Panc1 (cell line): ENCODE measurements at regions not wholly inside any gene's neighbourhood (a gene's known extent, or its start where the extent isn't known, plus 50 kb on each side); places are given as distances from the start of the nearest gene placed in this dataset.

ENCODE experiments used
- ATAC-seq: fragments of 200-7000 bp; cut with Tn5 transposase; 2 replicates; pipeline ENCODE4 v1.9.1; 2020; ENCODE audit warnings: mild to moderate bottlenecking, moderate library complexity
- BruUV-seq: library from RNA; stranded (reverse); fragments of 400-500 nt; replicated peaks from 2 replicates; lab custom pipeline; 2021; lab: Mats Ljungman, UMichigan
- CTCF ChIA-PET: fragments of 300-600 bp; sonication (Branson Sonifier 250); formaldehyde crosslinking; loops from one replicate; lab custom pipeline; 2022; ENCODE audit warnings: antibody characterized with exemption; lab: Charles Lee
- POLR2A ChIA-PET: fragments of 300-600 bp; sonication (Branson Sonifier 250); formaldehyde crosslinking; loops from one replicate; lab custom pipeline; 2022; ENCODE audit warnings: antibody characterized with exemption; lab: Charles Lee
- DNase-seq: peaks from one replicate; pipeline ENCODE4 v3.0.0-alpha.2; 2010; ENCODE audit warnings: low read depth, low spot score
- H3K27ac ChIP-seq: 2 replicates; pipeline ENCODE4 v1.5.1; 2011; ENCODE audit warnings: mild to moderate bottlenecking, low read length, inconsistent platforms
- H3K27me3 ChIP-seq: fragments of 200-500 bp; sonication (Bioruptor generic); 2 replicates; pipeline ENCODE4 v1.6.0; 2014; ENCODE audit warnings: low read length, inconsistent platforms; ENCODE audit not compliant: control insufficient read depth, insufficient read depth
- H3K36me3 ChIP-seq: fragments of 200-500 bp; sonication (Bioruptor generic); 2 replicates; pipeline ENCODE4 v1.5.1; 2014; ENCODE audit warnings: inconsistent platforms, mild to moderate bottlenecking, low read length, moderate library complexity; ENCODE audit not compliant: control insufficient read depth, insufficient read depth
- H3K4me1 ChIP-seq: 2 replicates; pipeline ENCODE4 v1.5.1; 2011; ENCODE audit warnings: inconsistent platforms, mild to moderate bottlenecking, low read length, moderate library complexity; ENCODE audit not compliant: control insufficient read depth, insufficient read depth
- H3K4me3 ChIP-seq, 2 experiments: 2 replicates each; pipeline ENCODE4 v1.5.1; 2011 to 2012; ENCODE audit warnings: low read depth in 2 of 2, low read length in 2 of 2, mild to moderate bottlenecking in 2 of 2, inconsistent platforms in 1 of 2, moderate library complexity in 1 of 2
- H3K9me3 ChIP-seq: fragments of 200-500 bp; sonication (Bioruptor generic); 2 replicates; pipeline ENCODE4 v1.5.1; 2014; ENCODE audit warnings: low read depth, mild to moderate bottlenecking, inconsistent platforms, low read length, moderate library complexity; ENCODE audit not compliant: control insufficient read depth, insufficient read depth
- POLR2AphosphoS5 ChIP-seq: IDR thresholded peaks from 2 replicates; pipeline ENCODE4 v1.6.1; 2012; ENCODE audit warnings: mild to moderate bottlenecking, low read depth, low read length, moderate library complexity
- SIN3A ChIP-seq: IDR thresholded peaks from 2 replicates; pipeline ENCODE4 v1.6.1; 2012; ENCODE audit warnings: low read depth, mild to moderate bottlenecking, low read length, moderate library complexity, borderline replicate concordance; ENCODE audit not compliant: insufficient read depth
- TCF7L2 ChIP-seq: IDR thresholded peaks from 2 replicates; pipeline ENCODE4 v1.6.1; 2011; ENCODE audit warnings: mild to moderate bottlenecking, low read depth, low read length, inconsistent platforms
- in situ Hi-C: cut with HindIII; loops from 2 replicates; pipeline ENCODE4 v1.10.0; 2016; ENCODE audit warnings: low sequenced_read_pairs, low pct_unique_long_range_greater_than_20kb
- intact Hi-C: fragments of 100-400 bp; cut with micrococcal nuclease; formaldehyde crosslinking; loops from one replicate; pipeline ENCODE4 v1.10.0; 2022; ENCODE audit not compliant: unreplicated experiment
- TF ChIP-seq, protein P1 (sequence below): fragments of 450-650 bp; IDR thresholded peaks from 2 replicates; pipeline ENCODE4 v1.5.1; 2017; ENCODE audit warnings: mild to moderate bottlenecking
- TF ChIP-seq, protein P2 (sequence below), 2 experiments: IDR thresholded peaks; 2 replicates each; pipeline ENCODE4 v1.6.1; 2011 to 2012; ENCODE audit warnings: low read depth in 2 of 2, control low read depth in 1 of 2, low read length in 1 of 2, mild to moderate bottlenecking in 1 of 2, moderate library complexity in 1 of 2; ENCODE audit not compliant: insufficient read depth in 1 of 2

DNA sequence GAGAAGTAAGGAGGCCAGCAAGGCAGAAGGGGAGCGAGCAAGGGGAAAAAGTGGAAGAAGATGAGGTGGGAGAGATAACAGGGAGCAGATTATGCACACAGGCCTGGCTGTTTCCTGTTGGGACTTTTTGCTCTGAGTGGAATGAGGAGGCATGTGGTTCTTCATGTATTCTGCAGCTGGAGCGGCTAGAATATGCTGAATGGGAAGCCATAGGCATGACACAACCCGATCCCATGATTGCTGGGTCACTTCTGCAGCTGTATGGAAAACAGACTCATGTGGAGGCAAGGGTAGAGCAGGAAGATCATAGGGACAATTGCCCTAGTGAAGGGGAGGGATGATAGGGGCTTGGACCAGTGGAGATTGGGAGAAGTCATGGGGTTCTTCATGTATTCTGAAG is 206.0 kb upstream of the SUCLG2 start:
- no peaks in the 10 kb centered on the region for H3K4me1 ChIP-seq
- H3K9me3 ChIP-seq = no peaks in the 10 kb centered on the region
- ChIA-PET CTCF (no interaction called here), POLR2A (no interaction called here)
- no peak for DNase-seq
- H3K4me3 ChIP-seq = no peak overlapping the region
- no peak for TF ChIP-seq TCF7L2
- TF ChIP-seq SIN3A = no peak
- TF ChIP-seq POLR2AphosphoS5 = no peak
- TF ChIP-seq, protein P1, sequence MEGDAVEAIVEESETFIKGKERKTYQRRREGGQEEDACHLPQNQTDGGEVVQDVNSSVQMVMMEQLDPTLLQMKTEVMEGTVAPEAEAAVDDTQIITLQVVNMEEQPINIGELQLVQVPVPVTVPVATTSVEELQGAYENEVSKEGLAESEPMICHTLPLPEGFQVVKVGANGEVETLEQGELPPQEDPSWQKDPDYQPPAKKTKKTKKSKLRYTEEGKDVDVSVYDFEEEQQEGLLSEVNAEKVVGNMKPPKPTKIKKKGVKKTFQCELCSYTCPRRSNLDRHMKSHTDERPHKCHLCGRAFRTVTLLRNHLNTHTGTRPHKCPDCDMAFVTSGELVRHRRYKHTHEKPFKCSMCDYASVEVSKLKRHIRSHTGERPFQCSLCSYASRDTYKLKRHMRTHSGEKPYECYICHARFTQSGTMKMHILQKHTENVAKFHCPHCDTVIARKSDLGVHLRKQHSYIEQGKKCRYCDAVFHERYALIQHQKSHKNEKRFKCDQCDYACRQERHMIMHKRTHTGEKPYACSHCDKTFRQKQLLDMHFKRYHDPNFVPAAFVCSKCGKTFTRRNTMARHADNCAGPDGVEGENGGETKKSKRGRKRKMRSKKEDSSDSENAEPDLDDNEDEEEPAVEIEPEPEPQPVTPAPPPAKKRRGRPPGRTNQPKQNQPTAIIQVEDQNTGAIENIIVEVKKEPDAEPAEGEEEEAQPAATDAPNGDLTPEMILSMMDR = no peak
- no peak overlapping the region for H3K27ac ChIP-seq
- ATAC-seq = no peak
- no TSS peak for BruUV-seq
- intact Hi-C loops (no loop called here), in situ Hi-C loops (no loop called here)
- H3K36me3 ChIP-seq = no peaks in the 10 kb centered on the region
- no peaks in the 10 kb centered on the region for H3K27me3 ChIP-seq

DNA sequence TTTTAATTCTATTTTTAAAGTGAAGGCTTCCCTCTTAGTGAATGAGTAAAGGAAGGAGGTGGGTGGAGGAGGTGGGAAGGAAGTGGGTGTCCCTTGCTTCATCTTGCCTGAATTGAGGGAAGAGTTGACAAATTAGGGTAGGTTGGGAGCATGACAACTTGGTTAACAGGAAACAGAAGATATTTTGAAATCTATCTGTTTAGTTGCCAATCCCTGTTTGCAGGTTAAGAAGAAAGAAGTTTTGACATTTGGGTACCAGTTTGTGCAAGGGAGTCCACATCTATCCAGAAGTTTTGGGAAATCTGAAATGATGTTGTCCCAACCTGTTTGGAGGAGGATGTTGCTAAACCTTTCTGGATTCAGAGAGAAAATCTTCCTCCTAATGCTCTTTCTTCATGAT is 204.1 kb upstream of the SUCLG2 start:
- no peaks in the 10 kb centered on the region for H3K4me1 ChIP-seq
- no TSS peak for BruUV-seq
- in situ Hi-C loops = no loop called here
- H3K27me3 ChIP-seq = no peaks in the 10 kb centered on the region
- ChIA-PET CTCF (no interaction called here), POLR2A (no interaction called here)
- H3K9me3 ChIP-seq = no peaks in the 10 kb centered on the region
- no peak overlapping the region for H3K27ac ChIP-seq
- ATAC-seq (no peak), DNase-seq (no peak)
- no peaks in the 10 kb centered on the region for H3K36me3 ChIP-seq
- intact Hi-C loops = no loop called here
- no peak for TF ChIP-seq TCF7L2
- no peak for TF ChIP-seq SIN3A
- TF ChIP-seq, protein P2, sequence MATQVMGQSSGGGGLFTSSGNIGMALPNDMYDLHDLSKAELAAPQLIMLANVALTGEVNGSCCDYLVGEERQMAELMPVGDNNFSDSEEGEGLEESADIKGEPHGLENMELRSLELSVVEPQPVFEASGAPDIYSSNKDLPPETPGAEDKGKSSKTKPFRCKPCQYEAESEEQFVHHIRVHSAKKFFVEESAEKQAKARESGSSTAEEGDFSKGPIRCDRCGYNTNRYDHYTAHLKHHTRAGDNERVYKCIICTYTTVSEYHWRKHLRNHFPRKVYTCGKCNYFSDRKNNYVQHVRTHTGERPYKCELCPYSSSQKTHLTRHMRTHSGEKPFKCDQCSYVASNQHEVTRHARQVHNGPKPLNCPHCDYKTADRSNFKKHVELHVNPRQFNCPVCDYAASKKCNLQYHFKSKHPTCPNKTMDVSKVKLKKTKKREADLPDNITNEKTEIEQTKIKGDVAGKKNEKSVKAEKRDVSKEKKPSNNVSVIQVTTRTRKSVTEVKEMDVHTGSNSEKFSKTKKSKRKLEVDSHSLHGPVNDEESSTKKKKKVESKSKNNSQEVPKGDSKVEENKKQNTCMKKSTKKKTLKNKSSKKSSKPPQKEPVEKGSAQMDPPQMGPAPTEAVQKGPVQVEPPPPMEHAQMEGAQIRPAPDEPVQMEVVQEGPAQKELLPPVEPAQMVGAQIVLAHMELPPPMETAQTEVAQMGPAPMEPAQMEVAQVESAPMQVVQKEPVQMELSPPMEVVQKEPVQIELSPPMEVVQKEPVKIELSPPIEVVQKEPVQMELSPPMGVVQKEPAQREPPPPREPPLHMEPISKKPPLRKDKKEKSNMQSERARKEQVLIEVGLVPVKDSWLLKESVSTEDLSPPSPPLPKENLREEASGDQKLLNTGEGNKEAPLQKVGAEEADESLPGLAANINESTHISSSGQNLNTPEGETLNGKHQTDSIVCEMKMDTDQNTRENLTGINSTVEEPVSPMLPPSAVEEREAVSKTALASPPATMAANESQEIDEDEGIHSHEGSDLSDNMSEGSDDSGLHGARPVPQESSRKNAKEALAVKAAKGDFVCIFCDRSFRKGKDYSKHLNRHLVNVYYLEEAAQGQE (IDR thresholded peaks at IDR 0.05; ENCODE audit: insufficient read depth in 1 of 2, low read depth in 2 of 2, low read length in 1 of 2) = no peak
- no peak overlapping the region for H3K4me3 ChIP-seq

DNA sequence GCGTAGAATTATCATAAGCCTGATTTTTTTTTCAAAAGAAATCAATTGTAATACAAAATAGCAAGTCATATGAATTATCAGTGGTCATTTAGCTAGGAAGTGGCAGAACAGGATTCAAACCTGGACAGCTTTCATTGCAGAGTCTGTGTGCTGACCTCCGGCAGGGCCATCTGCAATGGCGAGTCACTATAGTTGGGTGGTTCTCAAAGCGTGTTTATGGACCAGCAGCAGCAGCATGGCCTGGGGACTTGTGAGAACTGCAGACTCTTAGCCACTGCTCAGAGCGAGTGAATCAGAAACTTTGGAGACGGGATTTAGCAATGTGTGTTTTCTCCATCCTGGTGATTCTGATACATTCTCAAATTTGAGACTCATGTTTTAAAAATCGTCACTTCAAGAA is 202.3 kb upstream of the SUCLG2 start:
- Histone ChIP-seq H3K27ac (no peak overlapping the region), H3K27me3 (no peaks in the 10 kb centered on the region), H3K36me3 (no peaks in the 10 kb centered on the region), H3K9me3 (no peaks in the 10 kb centered on the region), H3K4me3 (no peak overlapping the region), H3K4me1 (no peaks in the 10 kb centered on the region)
- DNase-seq (no peak), ATAC-seq (no peak)
- no TSS peak for BruUV-seq
- no peak for TF ChIP-seq SIN3A
- TF ChIP-seq TCF7L2 = no peak
- TF ChIP-seq, protein P1 = no peak
- in situ Hi-C loops (no loop called here), intact Hi-C loops (no loop called here)
- ChIA-PET CTCF (no interaction called here), POLR2A (no interaction called here)
